MG63 (cell line): ENCODE measurements at regions not wholly inside any gene's neighbourhood (a gene's known extent, or its start where the extent isn't known, plus 50 kb on each side); places are given as distances from the start of the nearest gene placed in this dataset.

Experiments
- DNase-seq: peaks from one replicate; pipeline ENCODE4 v3.0.0-alpha.2; 2020
- H3K27me3 ChIP-seq: fragments of 250-450 bp; sonication (Bioruptor Pico); 2 replicates; pipeline ENCODE4 v1.5.1; 2020; ENCODE audit warnings: mild to moderate bottlenecking, moderate library complexity
- H3K36me3 ChIP-seq: fragments of 250-450 bp; sonication (Bioruptor Pico); 2 replicates; pipeline ENCODE4 v1.5.1; 2020; ENCODE audit warnings: mild to moderate bottlenecking, moderate library complexity
- H3K4me3 ChIP-seq: fragments of 250-450 bp; sonication (Bioruptor Pico); 2 replicates; pipeline ENCODE4 v1.5.1; 2020; ENCODE audit warnings: mild to moderate bottlenecking, moderate library complexity
- H3K9me3 ChIP-seq: fragments of 250-450 bp; sonication (Bioruptor Pico); 2 replicates; pipeline ENCODE4 v1.5.1; 2020; ENCODE audit warnings: mild to moderate bottlenecking, moderate library complexity

GRCh38 chr5:112655513-112655912, 82.2 kb upstream of the APC start:
- 0 out of 2 replicates have a peak, but pooled peaks cover 2% of the 10 kb centered on the region for H3K27me3 ChIP-seq
- H3K36me3 ChIP-seq = no peaks in the 10 kb centered on the region
- H3K4me3 ChIP-seq = no peak overlapping the region
- H3K9me3 ChIP-seq = peaks cover 6% of the 10 kb centered on the region
- no peak for DNase-seq

DNA sequence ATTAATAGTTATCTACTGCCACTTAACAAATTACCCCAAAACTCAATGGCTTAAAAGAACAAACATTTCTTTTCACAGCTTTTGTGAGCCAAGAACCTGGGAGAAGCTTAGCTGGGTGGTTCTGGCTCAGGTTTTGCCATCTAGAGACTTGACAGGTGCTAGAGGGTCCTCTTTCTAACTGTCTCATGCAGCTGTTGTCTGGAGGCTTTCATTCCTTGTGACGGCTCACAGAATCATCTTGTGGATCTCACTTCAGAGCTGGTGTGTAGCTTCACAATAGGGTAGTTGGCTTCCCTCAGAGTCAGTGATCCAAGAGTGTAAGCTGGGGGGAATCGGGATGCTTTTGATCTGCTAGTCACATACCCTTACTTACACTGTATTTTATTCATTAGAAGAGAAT, 81.2 kb upstream of the APC start:
- DNase-seq = no peak
- H3K9me3 ChIP-seq = peaks cover 10% of the 10 kb centered on the region
- no peak overlapping the region for H3K4me3 ChIP-seq
- no peaks in the 10 kb centered on the region for H3K36me3 ChIP-seq
- 0 out of 2 replicates have a peak, but pooled peaks cover 2% of the 10 kb centered on the region for H3K27me3 ChIP-seq

DNA sequence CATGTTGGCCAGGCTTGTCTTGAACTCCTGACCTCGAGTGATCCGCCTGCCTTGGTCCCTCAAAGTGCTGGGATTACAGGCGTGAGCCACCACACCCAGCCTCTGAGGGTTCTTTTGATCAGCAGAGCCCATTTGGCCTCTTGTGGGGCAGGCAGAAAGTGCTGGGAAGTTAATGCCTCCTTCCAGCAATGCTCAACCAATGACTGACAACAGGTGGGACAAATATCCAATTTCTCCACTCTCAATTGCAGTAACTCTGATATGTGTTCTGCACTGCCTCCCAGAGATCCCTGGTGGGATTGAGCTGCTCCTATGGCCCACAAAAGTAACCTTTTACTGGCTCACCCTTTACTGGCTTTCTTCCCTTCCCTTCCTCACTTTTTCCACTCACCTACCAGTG, 79.9 kb upstream of the APC start:
- Histone ChIP-seq H3K27me3 (0 out of 2 replicates have a peak, but pooled peaks cover 2% of the 10 kb centered on the region), H3K36me3 (no peaks in the 10 kb centered on the region), H3K9me3 (peaks cover 10% of the 10 kb centered on the region), H3K4me3 (no peak overlapping the region)
- no peak for DNase-seq

DNA sequence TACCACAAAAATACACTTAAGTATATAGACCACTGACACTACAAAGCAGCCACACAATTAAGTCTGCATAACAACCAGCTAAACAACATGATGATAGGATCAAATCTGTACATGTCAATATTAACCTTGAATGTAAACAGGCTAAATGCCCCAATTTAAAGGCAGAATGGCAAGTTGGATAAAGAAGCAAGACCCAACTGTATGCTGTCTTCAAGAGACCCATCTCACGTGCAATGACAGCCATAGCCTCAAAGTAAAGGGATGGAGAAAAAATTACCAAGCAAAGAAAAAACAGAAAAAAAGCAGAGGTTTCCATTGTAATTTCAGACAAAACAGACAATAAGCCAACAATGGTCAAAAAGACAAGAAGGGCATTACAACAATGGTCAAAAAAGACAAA, 77.3 kb upstream of the APC start:
- no peak overlapping the region for H3K4me3 ChIP-seq
- H3K9me3 ChIP-seq = peaks cover 10% of the 10 kb centered on the region
- DNase-seq = no peak
- 0 out of 2 replicates have a peak, but pooled peaks cover 2% of the 10 kb centered on the region for H3K27me3 ChIP-seq
- H3K36me3 ChIP-seq = no peaks in the 10 kb centered on the region

GRCh38 chr5:112663146-112663545, 74.5 kb upstream of the APC start:
- Histone ChIP-seq H3K9me3 (peaks cover 10% of the 10 kb centered on the region), H3K27me3 (no peaks in the 10 kb centered on the region), H3K4me3 (no peak overlapping the region), H3K36me3 (no peaks in the 10 kb centered on the region)
- no peak for DNase-seq

DNA sequence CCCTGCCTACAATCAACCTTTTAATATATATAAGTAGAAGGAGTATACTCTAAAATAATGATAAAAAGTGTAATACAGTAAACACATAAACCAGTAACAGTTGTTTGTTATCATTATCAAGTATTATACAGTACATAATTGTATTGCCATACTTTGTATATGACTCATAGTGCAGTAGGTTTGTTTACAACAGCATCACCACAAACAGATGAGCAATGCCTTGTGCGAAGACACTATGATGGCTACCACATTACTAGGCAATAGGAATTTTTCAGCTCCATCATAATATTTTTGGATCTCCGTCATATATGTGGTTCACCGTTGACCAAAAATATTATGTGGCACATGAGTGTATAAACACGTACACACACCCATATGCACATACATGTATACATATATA, 69.7 kb upstream of the APC start:
- H3K9me3 ChIP-seq = no peaks in the 10 kb centered on the region
- peaks cover 3% of the 10 kb centered on the region; the same call in 1 of the 2 replicates for H3K27me3 ChIP-seq
- H3K4me3 ChIP-seq = no peak overlapping the region
- no peak for DNase-seq
- H3K36me3 ChIP-seq = no peaks in the 10 kb centered on the region

DNA sequence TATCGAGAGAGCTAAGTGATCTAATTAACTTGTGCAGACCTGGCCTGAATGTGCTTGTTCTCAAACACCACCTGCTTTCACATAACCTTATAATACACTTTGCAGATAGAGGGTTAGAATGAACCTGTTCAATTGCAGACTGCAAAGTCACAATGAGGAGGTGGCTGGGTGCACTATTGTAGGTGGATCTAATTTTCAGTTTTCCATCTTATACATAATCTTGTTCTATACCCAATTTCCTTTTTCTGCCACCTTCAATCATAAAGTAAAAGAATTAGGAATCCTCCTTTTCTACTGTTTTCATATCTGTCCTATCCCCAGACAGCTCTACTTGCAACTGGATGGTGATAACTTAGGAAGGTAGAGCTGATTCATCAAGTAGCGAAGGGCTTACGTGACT, 68.8 kb upstream of the APC start:
- Histone ChIP-seq H3K27me3 (peaks cover 4% of the 10 kb centered on the region; the same call in 1 of the 2 replicates), H3K36me3 (no peaks in the 10 kb centered on the region), H3K9me3 (no peaks in the 10 kb centered on the region), H3K4me3 (no peak overlapping the region)
- no peak for DNase-seq

- no peak overlapping the region for H3K4me3 ChIP-seq
- no peaks in the 10 kb centered on the region for H3K9me3 ChIP-seq
- DNase-seq = no peak
- H3K27me3 ChIP-seq = peaks cover 6% of the 10 kb centered on the region; the same call in 1 of the 2 replicates
- no peaks in the 10 kb centered on the region for H3K36me3 ChIP-seq
Observed at GRCh38 chr5:112669328-112669963, 68.2 kb upstream of the APC start.

- Histone ChIP-seq H3K9me3 (no peaks in the 10 kb centered on the region), H3K36me3 (no peaks in the 10 kb centered on the region), H3K4me3 (no peak overlapping the region), H3K27me3 (peaks cover 10% of the 10 kb centered on the region)
- no peak for DNase-seq
Observed at GRCh38 chr5:112671687-112672086, 66.0 kb upstream of the APC start.

- Histone ChIP-seq H3K27me3 (peaks cover 1% of the 10 kb centered on the region; the same call in 1 of the 2 replicates), H3K9me3 (no peaks in the 10 kb centered on the region)
- DNase-seq = no peak
Observed at GRCh38 chr5:112681481-112681908, 56.2 kb upstream of the APC start.

DNA sequence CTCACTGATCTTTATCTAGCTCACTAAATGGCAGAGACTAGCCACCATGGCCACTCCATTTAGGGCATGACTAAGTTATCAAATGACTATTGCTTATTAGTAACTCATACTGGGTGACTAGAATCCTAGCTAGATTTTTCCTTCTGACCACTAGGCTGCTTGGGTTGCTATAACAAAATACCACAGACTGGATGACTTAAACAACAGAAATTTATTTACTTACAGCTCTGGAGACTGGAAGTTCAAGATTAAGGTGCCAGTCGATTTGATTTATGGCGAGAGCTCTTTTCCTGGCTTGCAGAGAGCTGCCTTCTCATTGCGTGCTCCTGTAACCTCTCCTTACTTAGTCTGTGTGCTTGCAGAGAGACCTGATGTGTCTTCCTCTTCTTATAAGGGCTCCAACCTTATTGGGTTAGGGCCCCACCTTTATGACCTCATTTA, 55.0 kb upstream of the APC start:
- Histone ChIP-seq H3K4me3 (no peak overlapping the region), H3K27me3 (no peaks in the 10 kb centered on the region), H3K9me3 (no peaks in the 10 kb centered on the region), H3K36me3 (no peaks in the 10 kb centered on the region)
- DNase-seq = no peak

More at GRCh38 chr5:112681481-112681908, 56.2 kb upstream of the APC start:
- Histone ChIP-seq H3K36me3 (no peaks in the 10 kb centered on the region), H3K4me3 (no peak overlapping the region)

DNA sequence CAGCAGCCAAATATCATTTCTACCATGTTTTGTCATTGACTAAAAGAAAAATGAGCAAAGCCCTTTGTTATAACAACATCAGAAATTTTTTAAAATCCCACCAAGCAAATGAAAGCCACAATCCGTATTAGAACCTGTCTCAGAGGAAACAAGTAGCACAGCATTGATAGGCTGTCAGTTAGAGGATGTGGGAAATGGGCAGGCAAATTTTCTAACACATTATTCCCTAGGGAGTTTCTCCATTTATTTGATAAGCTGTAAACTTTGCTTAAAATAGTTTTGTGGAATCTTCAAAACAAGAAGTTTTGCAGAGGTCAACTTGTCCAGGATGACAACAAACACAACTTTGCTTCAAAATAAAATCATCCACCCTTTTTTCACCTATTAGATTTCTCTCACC, 53.6 kb upstream of the APC start:
- no peak overlapping the region for H3K4me3 ChIP-seq
- H3K9me3 ChIP-seq = no peaks in the 10 kb centered on the region
- H3K27me3 ChIP-seq = no peaks in the 10 kb centered on the region
- no peak for DNase-seq
- H3K36me3 ChIP-seq = no peaks in the 10 kb centered on the region

GRCh38 chr5:112684737-112685136, 52.9 kb upstream of the APC start:
- DNase-seq = peak; percentile 49
- Histone ChIP-seq H3K27me3 (no peaks in the 10 kb centered on the region), H3K4me3 (no peak overlapping the region), H3K36me3 (no peaks in the 10 kb centered on the region), H3K9me3 (no peaks in the 10 kb centered on the region)

DNA sequence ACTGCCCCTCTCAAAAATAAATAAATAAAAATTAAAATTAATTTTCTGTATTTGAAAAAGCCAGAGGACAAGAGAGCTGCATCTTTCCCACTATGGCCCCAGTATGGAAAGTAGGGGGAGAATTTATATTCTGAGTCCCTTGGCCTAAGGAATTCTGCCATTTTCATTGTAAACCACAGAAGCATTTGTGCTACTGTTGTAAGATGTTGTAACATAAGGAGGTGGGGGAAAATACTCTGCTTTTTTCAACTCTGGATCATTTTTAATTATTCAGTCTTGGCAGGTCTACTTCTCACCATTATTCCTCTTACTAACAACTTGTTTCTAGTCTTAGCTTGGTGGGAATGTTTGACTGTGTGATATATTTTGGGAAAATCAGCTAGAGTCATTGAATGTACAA, 52.3 kb upstream of the APC start:
- no peak for DNase-seq
- Histone ChIP-seq H3K4me3 (no peak overlapping the region), H3K27me3 (no peaks in the 10 kb centered on the region), H3K36me3 (no peaks in the 10 kb centered on the region), H3K9me3 (no peaks in the 10 kb centered on the region)

- H3K4me3 ChIP-seq = no peak overlapping the region
- no peaks in the 10 kb centered on the region for H3K27me3 ChIP-seq
- H3K36me3 ChIP-seq = no peaks in the 10 kb centered on the region
- DNase-seq = peak; percentile 42
- H3K9me3 ChIP-seq = no peaks in the 10 kb centered on the region
Observed at GRCh38 chr5:112685931-112686330, 51.8 kb upstream of the APC start.

DNA sequence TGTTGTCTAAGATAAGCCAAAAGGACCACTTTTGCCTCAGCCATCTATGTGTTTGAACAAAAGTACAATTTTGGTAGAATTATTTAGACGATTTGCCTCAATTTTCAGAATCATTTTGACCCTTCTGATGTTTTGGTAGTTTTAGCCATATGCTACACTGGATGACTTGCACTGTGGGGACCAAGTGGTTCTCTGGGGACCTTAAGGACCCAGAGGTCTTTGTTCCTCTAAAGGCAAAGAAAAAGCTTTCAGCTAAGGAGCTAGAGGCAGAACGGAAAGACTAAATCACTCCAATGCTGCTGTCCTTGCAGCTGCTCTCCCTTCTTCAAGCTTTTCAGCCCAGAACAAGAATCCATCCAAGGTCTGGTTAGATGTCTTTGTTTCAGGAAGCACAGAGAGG, 51.0 kb upstream of the APC start:
- H3K27me3 ChIP-seq = no peaks in the 10 kb centered on the region
- H3K9me3 ChIP-seq = no peaks in the 10 kb centered on the region
- H3K36me3 ChIP-seq = no peaks in the 10 kb centered on the region
- DNase-seq = no peak
- no peak overlapping the region for H3K4me3 ChIP-seq

DNA sequence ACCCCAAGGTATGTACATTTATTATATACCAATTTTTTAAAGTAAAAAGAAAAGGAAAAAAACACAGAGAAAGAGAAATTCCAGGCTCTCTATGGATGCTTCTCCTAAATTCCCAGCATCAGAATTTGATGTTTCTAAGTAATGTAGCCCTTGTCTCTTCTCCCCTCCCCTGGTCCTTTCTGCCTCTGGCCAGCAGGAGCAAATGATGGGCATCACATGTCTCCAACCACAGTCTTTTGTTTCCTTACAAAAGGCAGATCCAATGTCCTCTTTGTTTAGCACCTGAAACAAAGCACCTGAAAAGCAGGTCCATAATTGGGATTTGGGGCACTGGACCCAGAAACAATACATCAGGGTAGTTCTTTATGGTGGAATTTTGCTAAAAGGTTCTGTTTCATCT, 50.4 kb upstream of the APC start:
- no peak for DNase-seq
- Histone ChIP-seq H3K36me3 (no peaks in the 10 kb centered on the region), H3K4me3 (no peak overlapping the region), H3K27me3 (no peaks in the 10 kb centered on the region), H3K9me3 (no peaks in the 10 kb centered on the region)
